GM23338 (cell line): ENCODE measurements at regions not wholly inside any gene's neighbourhood (a gene's known extent, or its start where the extent isn't known, plus 50 kb on each side); places are given as distances from the start of the nearest gene placed in this dataset.

ENCODE experiments used
- ATAC-seq: fragments of 200-7000 bp; cut with Tn5 transposase; 3 replicates; pipeline ENCODE4 v1.9.1; 2020
- DNase-seq: peaks from one replicate; pipeline ENCODE4 v3.0.0-alpha.2; 2015; ENCODE audit warnings: low spot score
- H2AFZ ChIP-seq: fragments of 200-600 bp; sonication (generic); 2 replicates; pipeline ENCODE4 v1.8.0; 2016; ENCODE audit warnings: antibody characterized with exemption, mild to moderate bottlenecking, moderate library complexity
- H3F3A ChIP-seq: fragments of 200-600 bp; sonication (generic); replicated peaks from 2 replicates; pipeline ENCODE4 v1.8.0; 2017; ENCODE audit warnings: antibody characterized with exemption, mixed run types, low read depth
- H3K27ac ChIP-seq: fragments of 200-600 bp; sonication (generic); 2 replicates; pipeline ENCODE4 v1.6.1; 2016; ENCODE audit warnings: low read depth
- H3K27me3 ChIP-seq: fragments of 200-600 bp; sonication (generic); 2 replicates; pipeline ENCODE4 v1.8.0; 2016; ENCODE audit warnings: mild to moderate bottlenecking, mixed run types, moderate library complexity; ENCODE audit not compliant: insufficient read depth
- H3K36me3 ChIP-seq: fragments of 200-600 bp; sonication (generic); 2 replicates; pipeline ENCODE4 v1.8.0; 2016; ENCODE audit warnings: mild to moderate bottlenecking; ENCODE audit not compliant: insufficient read depth
- H3K4me1 ChIP-seq: fragments of 200-600 bp; sonication (generic); 2 replicates; pipeline ENCODE4 v1.8.0; 2016; ENCODE audit warnings: mild to moderate bottlenecking, moderate library complexity; ENCODE audit not compliant: insufficient read depth
- H3K4me2 ChIP-seq: fragments of 200-600 bp; sonication (generic); 2 replicates; pipeline ENCODE4 v1.7.1; 2017; ENCODE audit warnings: mixed run types
- H3K4me3 ChIP-seq: fragments of 200-600 bp; sonication (generic); 2 replicates; pipeline ENCODE4 v1.6.1; 2016; ENCODE audit warnings: mixed run types
- H3K79me2 ChIP-seq: fragments of 200-600 bp; sonication (generic); replicated peaks from 2 replicates; pipeline ENCODE4 v1.8.0; 2017; ENCODE audit warnings: mild to moderate bottlenecking; ENCODE audit not compliant: insufficient read depth
- H3K9me2 ChIP-seq: fragments of 200-600 bp; sonication (generic); 2 replicates; pipeline ENCODE4 v1.8.0; 2017; ENCODE audit not compliant: insufficient read depth
- H4K20me1 ChIP-seq: fragments of 200-600 bp; sonication (generic); replicated peaks from 2 replicates; pipeline ENCODE4 v1.8.0; 2017; ENCODE audit warnings: mild to moderate bottlenecking; ENCODE audit not compliant: insufficient read depth
- H3K27ac Mint-ChIP-seq: 2 replicates; pipeline ENCODE4 v1.8.0; 2020; ENCODE audit warnings: inconsistent platforms, mild to moderate bottlenecking, moderate library complexity, mixed read lengths
- H3K27me3 Mint-ChIP-seq: 3 replicates; pipeline ENCODE4 v1.8.0; 2022; ENCODE audit warnings: low read depth, mild to moderate bottlenecking, moderate library complexity, mixed read lengths, inconsistent platforms; ENCODE audit not compliant: insufficient read depth, poor library complexity
- H3K36me3 Mint-ChIP-seq: 3 replicates; pipeline ENCODE4 v1.8.0; 2021; ENCODE audit warnings: low read depth, mild to moderate bottlenecking, inconsistent platforms, moderate library complexity, mixed read lengths
- H3K4me1 Mint-ChIP-seq: 3 replicates; pipeline ENCODE4 v1.8.0; 2020; ENCODE audit warnings: mild to moderate bottlenecking, inconsistent platforms, mixed read lengths
- H3K4me3 Mint-ChIP-seq: 3 replicates; pipeline ENCODE4 v1.8.0; 2021; ENCODE audit warnings: moderate library complexity, mild to moderate bottlenecking, inconsistent platforms, mixed read lengths
- H3K9me3 Mint-ChIP-seq: 3 replicates; pipeline ENCODE4 v1.8.0; 2020; ENCODE audit warnings: moderate library complexity, mild to moderate bottlenecking, inconsistent platforms, mixed read lengths
- ETS1 ChIP-seq: IDR thresholded peaks from 2 replicates; pipeline ENCODE4 v1.6.1; 2016; ENCODE audit warnings: antibody characterized with exemption
- EZH2 ChIP-seq: fragments of 200-600 bp; sonication (generic); IDR thresholded peaks from one replicate; pipeline ENCODE4 v1.8.0; 2017; ENCODE audit warnings: antibody characterized with exemption, mild to moderate bottlenecking, low read depth; ENCODE audit not compliant: unreplicated experiment
- EZH2phosphoT487 ChIP-seq: fragments of 200-600 bp; sonication (generic); IDR thresholded peaks from one replicate; pipeline ENCODE4 v1.8.1; 2018; ENCODE audit warnings: antibody characterized with exemption; ENCODE audit not compliant: unreplicated experiment
- JUNB ChIP-seq: IDR thresholded peaks from one replicate; pipeline ENCODE4 v1.6.1; 2016; ENCODE audit warnings: antibody characterized with exemption; ENCODE audit not compliant: unreplicated experiment
- NANOG ChIP-seq: IDR thresholded peaks from 2 replicates; pipeline ENCODE4 v1.6.1; 2016; ENCODE audit warnings: antibody characterized with exemption, borderline replicate concordance
- POLR2AphosphoS5 ChIP-seq: IDR thresholded peaks from 2 replicates; pipeline ENCODE4 v1.6.1; 2016; ENCODE audit warnings: antibody characterized with exemption, low read depth
- STAT1 ChIP-seq: IDR thresholded peaks from one replicate; pipeline ENCODE4 v1.6.1; 2016; ENCODE audit warnings: antibody characterized with exemption; ENCODE audit not compliant: unreplicated experiment
- ZNF114 ChIP-seq: fragments of 250-450 bp; sonication (Bioruptor Pico); IDR thresholded peaks from 2 replicates; pipeline ENCODE4 v1.5.0; 2020; ENCODE audit warnings: mild to moderate bottlenecking, moderate library complexity
- ZNF331 ChIP-seq: fragments of 250-450 bp; sonication (Bioruptor Pico); IDR thresholded peaks from 2 replicates; pipeline ENCODE4 v1.5.0; 2020; ENCODE audit warnings: low read depth, mild to moderate bottlenecking, moderate library complexity
- TF ChIP-seq, protein P1 (sequence below), 2 experiments: fragments of 200-600 bp in 1 of 2; sonication (generic) in 1 of 2; conservative IDR thresholded peaks; 2 replicates each; pipeline versions ENCODE4 v1.5.1 to v1.6.1; 2016 to 2017; ENCODE audit warnings: antibody characterized with exemption in 2 of 2, low read depth in 2 of 2, mild to moderate bottlenecking in 2 of 2, moderate library complexity in 1 of 2
- TF ChIP-seq, protein P2 (sequence below): fragments of 250-450 bp; sonication (Bioruptor Pico); IDR thresholded peaks from 2 replicates; pipeline ENCODE4 v1.5.0; 2020; ENCODE audit warnings: mild to moderate bottlenecking, moderate library complexity

GRCh38 chr12:77439749-77440148 is 374.4 kb upstream of the E2F7 start:
- peaks cover 6% of the 10 kb centered on the region; the same call in 2 of the 3 replicates for H3K4me1 Mint-ChIP-seq
- Histone ChIP-seq H3K4me1 (peaks cover 3% of the 10 kb centered on the region; the same call in 1 of the 2 replicates), H3K79me2 (no peaks in the 10 kb centered on the region), H2AFZ (no peak overlapping the region), H3K27ac (no peak overlapping the region), H3K27me3 (no peaks in the 10 kb centered on the region), H3K4me3 (no peak overlapping the region), H3K9me2 (no peaks in the 10 kb centered on the region), H3K36me3 (no peaks in the 10 kb centered on the region), H3K4me2 (no peak overlapping the region), H3F3A (no peaks in the 10 kb centered on the region), H4K20me1 (no peaks in the 10 kb centered on the region)
- ATAC-seq = no peak
- no peaks in the 10 kb centered on the region for H3K36me3 Mint-ChIP-seq
- TF ChIP-seq STAT1 (no peak), ZNF114 (CRISPR knock-in tag) (no peak), JUNB (no peak), EZH2phosphoT487 (no peak), ZNF331 (CRISPR knock-in tag) (no peak)
- peak overlapping the region; percentile 57; the same call in 1 of the 2 replicates for H3K27ac Mint-ChIP-seq
- H3K27me3 Mint-ChIP-seq = no peaks in the 10 kb centered on the region
- no peak for DNase-seq
- no peak overlapping the region for H3K4me3 Mint-ChIP-seq
- H3K9me3 Mint-ChIP-seq = no peaks in the 10 kb centered on the region

GRCh38 chr12:77438644-77439043 is 373.3 kb upstream of the E2F7 start:
- Histone ChIP-seq H3K4me2 (no peak overlapping the region), H3F3A (no peaks in the 10 kb centered on the region), H3K4me1 (peaks cover 8% of the 10 kb centered on the region), H2AFZ (no peak overlapping the region), H3K36me3 (no peaks in the 10 kb centered on the region), H3K27me3 (no peaks in the 10 kb centered on the region), H3K4me3 (no peak overlapping the region), H3K9me2 (no peaks in the 10 kb centered on the region), H3K27ac (no peak overlapping the region; the same call in 1 of the 2 replicates), H3K79me2 (no peaks in the 10 kb centered on the region), H4K20me1 (no peaks in the 10 kb centered on the region)
- Mint-ChIP-seq H3K36me3 (no peaks in the 10 kb centered on the region), H3K27ac (no peak overlapping the region), H3K9me3 (no peaks in the 10 kb centered on the region), H3K4me3 (no peak overlapping the region), H3K27me3 (no peaks in the 10 kb centered on the region), H3K4me1 (peaks cover 6% of the 10 kb centered on the region; the same call in 2 of the 3 replicates)
- no peak for DNase-seq
- no peak for ATAC-seq
- TF ChIP-seq, protein P1, sequence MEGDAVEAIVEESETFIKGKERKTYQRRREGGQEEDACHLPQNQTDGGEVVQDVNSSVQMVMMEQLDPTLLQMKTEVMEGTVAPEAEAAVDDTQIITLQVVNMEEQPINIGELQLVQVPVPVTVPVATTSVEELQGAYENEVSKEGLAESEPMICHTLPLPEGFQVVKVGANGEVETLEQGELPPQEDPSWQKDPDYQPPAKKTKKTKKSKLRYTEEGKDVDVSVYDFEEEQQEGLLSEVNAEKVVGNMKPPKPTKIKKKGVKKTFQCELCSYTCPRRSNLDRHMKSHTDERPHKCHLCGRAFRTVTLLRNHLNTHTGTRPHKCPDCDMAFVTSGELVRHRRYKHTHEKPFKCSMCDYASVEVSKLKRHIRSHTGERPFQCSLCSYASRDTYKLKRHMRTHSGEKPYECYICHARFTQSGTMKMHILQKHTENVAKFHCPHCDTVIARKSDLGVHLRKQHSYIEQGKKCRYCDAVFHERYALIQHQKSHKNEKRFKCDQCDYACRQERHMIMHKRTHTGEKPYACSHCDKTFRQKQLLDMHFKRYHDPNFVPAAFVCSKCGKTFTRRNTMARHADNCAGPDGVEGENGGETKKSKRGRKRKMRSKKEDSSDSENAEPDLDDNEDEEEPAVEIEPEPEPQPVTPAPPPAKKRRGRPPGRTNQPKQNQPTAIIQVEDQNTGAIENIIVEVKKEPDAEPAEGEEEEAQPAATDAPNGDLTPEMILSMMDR (conservative IDR thresholded peaks at IDR 0.05; ENCODE audit: low read depth in 2 of 2) = no peak
- TF ChIP-seq, protein P2, sequence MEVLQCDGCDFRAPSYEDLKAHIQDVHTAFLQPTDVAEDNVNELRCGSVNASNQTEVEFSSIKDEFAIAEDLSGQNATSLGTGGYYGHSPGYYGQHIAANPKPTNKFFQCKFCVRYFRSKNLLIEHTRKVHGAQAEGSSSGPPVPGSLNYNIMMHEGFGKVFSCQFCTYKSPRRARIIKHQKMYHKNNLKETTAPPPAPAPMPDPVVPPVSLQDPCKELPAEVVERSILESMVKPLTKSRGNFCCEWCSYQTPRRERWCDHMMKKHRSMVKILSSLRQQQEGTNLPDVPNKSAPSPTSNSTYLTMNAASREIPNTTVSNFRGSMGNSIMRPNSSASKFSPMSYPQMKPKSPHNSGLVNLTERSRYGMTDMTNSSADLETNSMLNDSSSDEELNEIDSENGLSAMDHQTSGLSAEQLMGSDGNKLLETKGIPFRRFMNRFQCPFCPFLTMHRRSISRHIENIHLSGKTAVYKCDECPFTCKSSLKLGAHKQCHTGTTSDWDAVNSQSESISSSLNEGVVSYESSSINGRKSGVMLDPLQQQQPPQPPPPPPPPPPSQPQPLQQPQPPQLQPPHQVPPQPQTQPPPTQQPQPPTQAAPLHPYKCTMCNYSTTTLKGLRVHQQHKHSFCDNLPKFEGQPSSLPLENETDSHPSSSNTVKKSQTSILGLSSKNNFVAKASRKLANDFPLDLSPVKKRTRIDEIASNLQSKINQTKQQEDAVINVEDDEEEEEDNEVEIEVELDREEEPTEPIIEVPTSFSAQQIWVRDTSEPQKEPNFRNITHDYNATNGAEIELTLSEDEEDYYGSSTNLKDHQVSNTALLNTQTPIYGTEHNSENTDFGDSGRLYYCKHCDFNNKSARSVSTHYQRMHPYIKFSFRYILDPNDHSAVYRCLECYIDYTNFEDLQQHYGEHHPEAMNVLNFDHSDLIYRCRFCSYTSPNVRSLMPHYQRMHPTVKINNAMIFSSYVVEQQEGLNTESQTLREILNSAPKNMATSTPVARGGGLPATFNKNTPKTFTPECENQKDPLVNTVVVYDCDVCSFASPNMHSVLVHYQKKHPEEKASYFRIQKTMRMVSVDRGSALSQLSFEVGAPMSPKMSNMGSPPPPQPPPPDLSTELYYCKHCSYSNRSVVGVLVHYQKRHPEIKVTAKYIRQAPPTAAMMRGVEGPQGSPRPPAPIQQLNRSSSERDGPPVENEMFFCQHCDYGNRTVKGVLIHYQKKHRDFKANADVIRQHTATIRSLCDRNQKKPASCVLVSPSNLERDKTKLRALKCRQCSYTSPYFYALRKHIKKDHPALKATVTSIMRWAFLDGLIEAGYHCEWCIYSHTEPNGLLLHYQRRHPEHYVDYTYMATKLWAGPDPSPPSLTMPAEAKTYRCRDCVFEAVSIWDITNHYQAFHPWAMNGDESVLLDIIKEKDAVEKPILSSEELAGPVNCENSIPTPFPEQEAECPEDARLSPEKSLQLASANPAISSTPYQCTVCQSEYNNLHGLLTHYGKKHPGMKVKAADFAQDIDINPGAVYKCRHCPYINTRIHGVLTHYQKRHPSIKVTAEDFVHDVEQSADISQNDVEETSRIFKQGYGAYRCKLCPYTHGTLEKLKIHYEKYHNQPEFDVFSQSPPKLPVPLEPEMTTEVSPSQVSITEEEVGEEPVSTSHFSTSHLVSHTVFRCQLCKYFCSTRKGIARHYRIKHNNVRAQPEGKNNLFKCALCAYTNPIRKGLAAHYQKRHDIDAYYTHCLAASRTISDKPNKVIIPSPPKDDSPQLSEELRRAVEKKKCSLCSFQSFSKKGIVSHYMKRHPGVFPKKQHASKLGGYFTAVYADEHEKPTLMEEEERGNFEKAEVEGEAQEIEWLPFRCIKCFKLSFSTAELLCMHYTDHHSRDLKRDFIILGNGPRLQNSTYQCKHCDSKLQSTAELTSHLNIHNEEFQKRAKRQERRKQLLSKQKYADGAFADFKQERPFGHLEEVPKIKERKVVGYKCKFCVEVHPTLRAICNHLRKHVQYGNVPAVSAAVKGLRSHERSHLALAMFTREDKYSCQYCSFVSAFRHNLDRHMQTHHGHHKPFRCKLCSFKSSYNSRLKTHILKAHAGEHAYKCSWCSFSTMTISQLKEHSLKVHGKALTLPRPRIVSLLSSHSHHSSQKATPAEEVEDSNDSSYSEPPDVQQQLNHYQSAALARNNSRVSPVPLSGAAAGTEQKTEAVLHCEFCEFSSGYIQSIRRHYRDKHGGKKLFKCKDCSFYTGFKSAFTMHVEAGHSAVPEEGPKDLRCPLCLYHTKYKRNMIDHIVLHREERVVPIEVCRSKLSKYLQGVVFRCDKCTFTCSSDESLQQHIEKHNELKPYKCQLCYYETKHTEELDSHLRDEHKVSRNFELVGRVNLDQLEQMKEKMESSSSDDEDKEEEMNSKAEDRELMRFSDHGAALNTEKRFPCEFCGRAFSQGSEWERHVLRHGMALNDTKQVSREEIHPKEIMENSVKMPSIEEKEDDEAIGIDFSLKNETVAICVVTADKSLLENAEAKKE (CRISPR knock-in tag) = no peak
- TF ChIP-seq STAT1 (no peak), EZH2phosphoT487 (no peak), EZH2 (no peak), POLR2AphosphoS5 (no peak), NANOG (no peak), ZNF331 (CRISPR knock-in tag) (no peak), ETS1 (no peak)
